ENCODE measurements at regions not wholly inside any gene's neighbourhood (a gene's known extent, or its start where the extent isn't known, plus 50 kb on each side); places are given as distances from the start of the nearest gene placed in this dataset.

DNA sequence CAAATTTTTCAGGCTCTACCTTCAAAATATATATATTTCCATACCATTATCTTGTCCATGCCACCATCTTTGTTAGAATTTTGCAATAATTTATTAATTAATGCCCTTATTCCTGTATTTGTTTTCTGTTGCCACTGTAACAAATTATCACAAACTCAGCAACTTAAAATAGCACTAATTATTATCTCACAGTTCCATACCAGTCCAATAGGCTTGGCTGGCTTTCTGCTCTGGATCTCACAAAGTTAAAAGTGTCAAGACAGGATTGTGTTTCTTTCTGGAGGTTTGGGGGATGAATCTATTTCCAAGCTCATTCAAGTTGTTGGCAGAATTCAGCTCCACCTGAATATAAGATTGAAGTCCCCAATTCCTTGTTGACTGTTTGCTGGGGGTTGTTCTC is 58.6 kb upstream of the SLC38A4 start:
- Mint-ChIP-seq H3K36me3 (no peaks in the 10 kb centered on the region), H3K4me1 (no peaks in the 10 kb centered on the region), H3K9me3 (peaks cover 1 to 6% (median 5%) of the 10 kb centered on the region in 3 donors), H3K27me3 (peaks cover 5% of the 10 kb centered on the region), H3K27ac (no peak overlapping the region), H3K4me3 (no peak overlapping the region)

- Mint-ChIP-seq H3K27me3 (peaks cover 2% of the 10 kb centered on the region), H3K4me3 (no peak overlapping the region), H3K27ac (no peak overlapping the region), H3K36me3 (no peaks in the 10 kb centered on the region), H3K9me3 (peaks cover 0 to 5% (median 3%) of the 10 kb centered on the region in 3 donors), H3K4me1 (no peaks in the 10 kb centered on the region)
These were observed 60.8 kb upstream of the SLC38A4 start for GRCh38 chr12:46886541-46887041.

GRCh38 chr12:46887870-46888269 is 62.1 kb upstream of the SLC38A4 start:
- Mint-ChIP-seq H3K4me1 (no peaks in the 10 kb centered on the region), H3K9me3 (peaks cover 0 to 5% (median 3%) of the 10 kb centered on the region in 3 donors), H3K27me3 (peaks cover 7% of the 10 kb centered on the region), H3K4me3 (no peak overlapping the region), H3K36me3 (no peaks in the 10 kb centered on the region), H3K27ac (no peak overlapping the region)

DNA sequence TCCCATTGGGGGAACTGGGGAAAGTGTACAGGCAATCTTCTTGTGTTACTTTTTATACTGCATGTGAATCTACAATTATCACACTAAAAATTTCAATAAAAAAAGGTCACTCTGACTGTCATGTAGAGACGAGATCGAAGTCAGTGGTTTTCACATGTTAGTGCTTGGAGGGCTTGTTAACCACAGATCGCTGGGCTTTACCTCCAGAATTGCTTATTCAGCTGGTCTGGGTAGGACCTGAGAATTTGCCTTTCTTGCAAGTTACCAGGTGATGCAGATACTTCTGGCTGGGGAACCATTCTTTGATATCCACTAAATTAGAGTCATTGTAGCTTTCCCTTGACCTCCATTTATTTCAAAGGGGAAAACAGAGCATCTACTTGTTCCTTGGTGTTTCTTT is 62.8 kb upstream of the SLC38A4 start:
- Mint-ChIP-seq H3K9me3 (peaks cover 0 to 5% (median 3%) of the 10 kb centered on the region in 3 donors), H3K36me3 (no peaks in the 10 kb centered on the region), H3K27ac (no peak overlapping the region), H3K27me3 (peaks cover 7% of the 10 kb centered on the region), H3K4me1 (no peaks in the 10 kb centered on the region), H3K4me3 (no peak overlapping the region)

DNA sequence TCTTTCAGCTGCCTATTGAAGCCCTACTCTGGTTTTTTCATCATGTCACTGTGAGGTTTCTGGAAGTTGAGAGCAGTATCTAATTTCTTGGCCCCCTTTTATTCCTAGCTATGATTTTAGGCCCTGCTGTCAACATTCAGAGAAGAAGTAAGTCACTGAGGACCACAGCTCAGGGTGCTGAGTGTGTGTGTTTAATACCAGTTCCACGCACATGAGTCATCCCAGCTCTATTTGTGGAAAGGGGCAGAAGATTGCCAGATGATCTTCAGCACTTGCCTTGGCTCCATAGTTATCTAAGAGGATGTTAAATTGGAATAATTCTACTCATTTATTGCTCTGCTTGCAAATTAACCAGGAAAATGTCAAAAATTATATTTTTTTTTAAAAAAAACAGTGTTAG is 65.5 kb upstream of the SLC38A4 start:
- Mint-ChIP-seq H3K27ac (no peak overlapping the region), H3K4me1 (no peaks in the 10 kb centered on the region)

DNA sequence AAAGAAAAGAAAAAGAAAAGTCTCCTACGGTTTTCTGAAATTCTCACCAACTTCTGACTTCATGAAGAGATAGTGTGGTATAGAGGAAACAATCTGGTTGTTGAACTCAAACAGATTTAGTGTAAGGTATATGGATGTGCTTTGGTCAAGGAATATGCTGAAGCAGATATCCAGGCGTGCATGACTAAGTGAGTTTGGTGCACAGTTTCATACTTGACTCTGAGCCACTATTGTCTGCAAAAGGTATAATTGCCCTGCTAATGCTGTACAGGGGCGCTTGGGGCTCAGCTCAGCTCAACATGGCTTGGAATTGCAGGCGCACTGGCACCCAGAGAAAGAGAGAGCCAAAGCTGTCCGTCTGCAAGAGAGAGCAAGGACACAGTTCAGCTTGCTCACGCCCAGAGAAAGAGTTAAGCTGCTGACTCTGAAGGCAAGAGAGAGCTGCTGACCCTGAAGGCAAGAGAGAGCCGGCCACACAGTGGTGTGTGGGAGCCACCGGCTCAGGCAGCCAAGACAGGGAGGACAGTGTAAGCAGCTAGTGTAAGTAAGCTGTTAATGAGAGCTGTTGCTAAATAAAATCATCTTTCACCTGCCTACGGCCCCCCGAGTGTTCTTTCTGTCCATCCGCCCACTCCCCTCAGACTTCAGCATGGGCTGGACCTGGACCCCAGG is 66.4 kb upstream of the SLC38A4 start:
- H3K4me1 Mint-ChIP-seq = no peaks in the 10 kb centered on the region
- H3K27me3 Mint-ChIP-seq = peaks cover 7% of the 10 kb centered on the region
- H3K27ac Mint-ChIP-seq = no peak overlapping the region
- H3K36me3 Mint-ChIP-seq = no peaks in the 10 kb centered on the region
- H3K4me3 Mint-ChIP-seq = no peak overlapping the region
- H3K9me3 Mint-ChIP-seq = peaks cover 1 to 5% (median 3%) of the 10 kb centered on the region in 3 donors

More for the DNA sequence above, 65.5 kb upstream of the SLC38A4 start:
- peaks cover 0 to 5% (median 3%) of the 10 kb centered on the region in 3 donors for H3K9me3 Mint-ChIP-seq
- H3K4me3 Mint-ChIP-seq = no peak overlapping the region
- no peaks in the 10 kb centered on the region for H3K36me3 Mint-ChIP-seq
- H3K27me3 Mint-ChIP-seq = peaks cover 7% of the 10 kb centered on the region

GRCh38 chr12:46892887-46893286 is 67.1 kb upstream of the SLC38A4 start:
- Mint-ChIP-seq H3K9me3 (peaks cover 1 to 5% (median 3%) of the 10 kb centered on the region in 3 donors), H3K27me3 (peaks cover 7% of the 10 kb centered on the region), H3K36me3 (no peaks in the 10 kb centered on the region)

DNA sequence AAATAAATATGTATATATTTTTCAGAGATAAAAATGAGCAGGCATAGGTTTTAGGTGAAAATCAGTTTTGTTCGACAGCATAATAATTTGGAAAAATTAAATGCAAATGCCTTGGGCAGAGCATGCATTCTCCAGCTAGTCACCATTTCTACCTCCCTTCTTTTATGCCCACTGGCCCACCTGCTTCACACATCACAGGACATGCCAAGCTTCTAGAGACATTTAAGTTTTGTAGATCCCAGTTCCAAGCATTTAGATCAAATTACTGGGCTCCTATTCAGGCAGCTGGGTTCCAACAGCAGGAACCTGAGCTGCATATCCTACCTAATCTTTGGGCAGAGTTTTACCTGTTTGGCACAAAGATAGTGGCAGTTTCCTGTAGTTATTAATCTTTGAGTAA is 67.6 kb upstream of the SLC38A4 start:
- Mint-ChIP-seq H3K4me3 (no peak overlapping the region), H3K9me3 (peaks cover under 1 to 4% (median 1%) of the 10 kb centered on the region in 3 donors), H3K4me1 (no peaks in the 10 kb centered on the region), H3K36me3 (peaks cover 1% of the 10 kb centered on the region), H3K27ac (no peak overlapping the region), H3K27me3 (peaks cover 7% of the 10 kb centered on the region)

More at GRCh38 chr12:46892887-46893286, 67.1 kb upstream of the SLC38A4 start:
- Mint-ChIP-seq H3K4me1 (no peaks in the 10 kb centered on the region), H3K27ac (no peak overlapping the region), H3K4me3 (no peak overlapping the region)

DNA sequence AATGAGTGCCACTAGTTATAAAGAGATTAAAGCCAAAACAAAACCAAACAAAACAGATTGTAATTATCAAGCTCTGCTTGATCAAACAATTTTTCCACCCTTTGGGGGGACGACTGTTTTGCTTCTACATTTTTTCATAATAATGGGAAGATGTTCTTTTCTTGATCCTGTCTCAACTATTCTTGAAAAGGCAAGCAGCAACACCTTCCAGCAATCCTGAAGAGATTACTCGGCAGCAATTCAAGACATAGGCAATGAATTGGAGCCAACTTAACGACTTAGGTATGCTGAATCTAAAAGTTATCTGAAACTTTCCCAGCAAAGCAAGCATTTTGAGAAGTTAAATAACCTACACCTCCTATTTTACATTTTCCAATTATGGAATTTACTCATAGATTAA is 69.9 kb upstream of the SLC38A4 start:
- no peak overlapping the region for H3K4me3 Mint-ChIP-seq
- peaks cover 0 to 3% (median 0%) of the 10 kb centered on the region in 3 donors for H3K4me1 Mint-ChIP-seq
- no peak overlapping the region for H3K27ac Mint-ChIP-seq
- peaks cover 7% of the 10 kb centered on the region for H3K27me3 Mint-ChIP-seq
- peaks cover 0 to 2% (median 1%) of the 10 kb centered on the region in 3 donors for H3K9me3 Mint-ChIP-seq
- H3K36me3 Mint-ChIP-seq = peaks cover 1% of the 10 kb centered on the region

- Mint-ChIP-seq H3K9me3 (peaks cover 0 to 1% (median 0%) of the 10 kb centered on the region in 3 donors), H3K4me3 (no peak overlapping the region), H3K36me3 (peaks cover 1% of the 10 kb centered on the region), H3K27me3 (peaks cover 7% of the 10 kb centered on the region), H3K27ac (no peak overlapping the region), H3K4me1 (peaks cover 0 to 3% (median 0%) of the 10 kb centered on the region in 3 donors)
These were observed 70.9 kb upstream of the SLC38A4 start for GRCh38 chr12:46896680-46897079.

DNA sequence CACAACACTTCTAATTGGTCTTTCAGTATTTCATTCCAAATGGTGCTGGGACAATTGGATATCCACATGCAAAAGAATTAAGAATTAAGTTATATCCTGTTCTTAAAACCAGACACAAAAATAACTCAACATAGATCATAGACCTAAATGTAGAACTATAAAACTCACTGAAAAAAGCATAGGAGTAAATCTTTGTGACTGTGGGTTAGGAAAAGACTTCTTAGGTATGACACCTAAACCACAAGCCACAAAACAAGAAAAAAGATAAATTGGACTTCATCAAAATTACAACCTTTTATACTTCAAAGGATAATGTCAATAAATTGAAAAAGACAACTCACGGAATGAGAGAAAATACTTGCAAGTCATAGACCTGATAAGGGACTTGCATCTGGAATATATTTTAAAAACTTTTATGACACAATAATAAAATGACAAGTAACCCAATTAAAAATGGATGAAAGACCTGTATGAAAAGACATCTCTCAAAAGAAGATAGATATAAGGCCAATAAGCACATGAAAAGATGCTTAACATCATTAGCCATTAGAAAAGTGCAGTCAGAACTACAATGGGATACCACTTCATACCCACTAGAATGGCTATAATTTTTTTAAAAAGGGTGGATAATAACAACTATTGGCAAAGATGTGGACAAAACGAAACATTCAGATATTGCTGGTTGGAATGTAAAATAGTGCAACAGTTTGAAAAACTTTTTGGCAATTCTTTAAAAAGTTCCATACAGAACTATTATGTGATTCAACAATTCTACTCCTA is 72.5 kb upstream of the SLC38A4 start:
- H3K36me3 Mint-ChIP-seq = peaks cover 1% of the 10 kb centered on the region
- peaks cover 0 to 3% (median 0%) of the 10 kb centered on the region in 3 donors for H3K4me1 Mint-ChIP-seq
- peaks cover 2% of the 10 kb centered on the region for H3K27me3 Mint-ChIP-seq
- no peak overlapping the region for H3K27ac Mint-ChIP-seq
- peaks cover 0 to 1% (median 0%) of the 10 kb centered on the region in 3 donors for H3K9me3 Mint-ChIP-seq
- H3K4me3 Mint-ChIP-seq = no peak overlapping the region

- peaks cover 0 to 1% (median 0%) of the 10 kb centered on the region in 3 donors for H3K9me3 Mint-ChIP-seq
- peaks cover 2% of the 10 kb centered on the region for H3K27me3 Mint-ChIP-seq
- peaks cover 1% of the 10 kb centered on the region for H3K36me3 Mint-ChIP-seq
- no peak overlapping the region for H3K4me3 Mint-ChIP-seq
- no peak overlapping the region for H3K27ac Mint-ChIP-seq
- H3K4me1 Mint-ChIP-seq = peaks cover 0 to 3% (median 0%) of the 10 kb centered on the region in 3 donors
These were observed 73.2 kb upstream of the SLC38A4 start for GRCh38 chr12:46898989-46899388.

DNA sequence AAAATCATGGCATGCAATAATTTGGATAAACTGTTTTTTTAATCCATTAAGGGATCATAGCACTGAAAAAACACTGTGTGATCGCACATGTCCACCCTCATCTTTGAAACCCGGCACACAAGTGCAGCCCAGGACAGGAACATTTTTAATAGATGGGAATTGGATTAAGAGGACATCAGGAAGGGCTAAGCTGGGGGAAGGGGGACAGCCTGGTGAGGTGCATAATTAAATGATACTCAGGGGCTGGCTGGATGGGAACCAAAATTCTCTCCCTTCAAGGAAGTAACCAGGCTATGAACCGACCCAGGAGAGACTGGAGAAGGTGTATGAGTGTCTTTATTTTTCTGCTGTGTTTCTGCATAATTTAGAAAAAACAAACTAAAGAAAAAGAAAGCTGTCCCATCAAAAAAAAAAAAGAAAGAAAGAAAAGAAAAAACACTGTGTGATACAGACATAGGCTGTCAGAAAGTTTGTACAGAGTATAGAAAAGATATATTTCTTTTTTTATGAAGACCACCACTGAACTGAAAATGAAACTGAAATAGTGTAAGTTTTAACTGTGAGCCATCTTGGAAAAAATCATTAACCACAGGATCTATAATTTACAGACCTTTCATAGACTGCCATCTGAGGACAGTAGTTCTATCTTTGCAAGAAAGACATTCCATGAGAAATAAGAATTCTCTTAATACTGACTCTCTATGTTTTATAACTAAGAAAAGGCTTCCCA is 75.1 kb upstream of the SLC38A4 start:
- H3K9me3 Mint-ChIP-seq = peaks cover 0 to 1% (median 0%) of the 10 kb centered on the region in 3 donors
- no peak overlapping the region for H3K4me3 Mint-ChIP-seq
- peaks cover 2% of the 10 kb centered on the region for H3K27me3 Mint-ChIP-seq
- H3K36me3 Mint-ChIP-seq = peaks cover 1% of the 10 kb centered on the region
- H3K4me1 Mint-ChIP-seq = peaks cover 0 to 3% (median 0%) of the 10 kb centered on the region in 3 donors
- no peak overlapping the region for H3K27ac Mint-ChIP-seq

GRCh38 chr12:46901464-46902205 is 75.8 kb upstream of the SLC38A4 start:
- Mint-ChIP-seq H3K4me1 (peaks cover 0 to 3% (median 0%) of the 10 kb centered on the region in 3 donors), H3K4me3 (no peak overlapping the region), H3K9me3 (peaks cover 0 to 1% (median 0%) of the 10 kb centered on the region in 3 donors), H3K36me3 (peaks cover 1% of the 10 kb centered on the region), H3K27me3 (peaks cover 3% of the 10 kb centered on the region), H3K27ac (no peak overlapping the region)

Data from IgD-negative memory B cell (primary cell).